Heart left ventricle (tissue), 13 donors: ENCODE measurements at regions not wholly inside any gene's neighbourhood (a gene's known extent, or its start where the extent isn't known, plus 50 kb on each side); places are given as distances from the start of the nearest gene placed in this dataset.

Experiments
- CTCF ChIP-seq, 12 donors: fragments of 200-600 bp; sonication (generic) in 4 of 12; IDR thresholded peaks; one replicate each; pipeline versions ENCODE4 v1.5.0 to v1.8.0; 2018 to 2022; ENCODE audit warnings: antibody characterized with exemption in 12 of 12, mild to moderate bottlenecking in 5 of 12
- POLR2A ChIP-seq, 2 donors: fragments of 450-650 bp; IDR thresholded peaks; one replicate each; pipeline ENCODE4 v1.6.1; 2017; ENCODE audit warnings: antibody characterized with exemption in 2 of 2, mild to moderate bottlenecking in 2 of 2, moderate library complexity in 2 of 2
- donor health status: ischemic (EF 13 %, LVEDD 7.1; RV severe dilation, severe dysfunction).
- donor health status: DM: no; HTN: yes; CAD: no.
- donor health status: DM: no; HTN: no; CAD: no.
- donor health status: ischemic (EF 25% LVEDD 6.9; RV normal size, moderate dysfunction).
- donor health status: ischemic (EF 25% LVEDD 5.7; RV mildly dilated, moderate dysfunction).
- donor health status: ischemic (EF 35%, LVEDD 5.7; RV mildly dilated, moderate dysfunction).
- donor health status: nonischemic (EF 11% LVEDD 7.7; RV severe dilation, severe dysfunction).
- donor health status: DM: yes; HTN: yes; CAD: no.
- donor health status: PGD.
- donor health status: ischemic (EF 29% LVEDD 5.4; RV normal size, mild dysfunction).
- donor health status: nonischemic (EF 23%, LVEDD 6.1; RV moderate dilation, normal function).

DNA sequence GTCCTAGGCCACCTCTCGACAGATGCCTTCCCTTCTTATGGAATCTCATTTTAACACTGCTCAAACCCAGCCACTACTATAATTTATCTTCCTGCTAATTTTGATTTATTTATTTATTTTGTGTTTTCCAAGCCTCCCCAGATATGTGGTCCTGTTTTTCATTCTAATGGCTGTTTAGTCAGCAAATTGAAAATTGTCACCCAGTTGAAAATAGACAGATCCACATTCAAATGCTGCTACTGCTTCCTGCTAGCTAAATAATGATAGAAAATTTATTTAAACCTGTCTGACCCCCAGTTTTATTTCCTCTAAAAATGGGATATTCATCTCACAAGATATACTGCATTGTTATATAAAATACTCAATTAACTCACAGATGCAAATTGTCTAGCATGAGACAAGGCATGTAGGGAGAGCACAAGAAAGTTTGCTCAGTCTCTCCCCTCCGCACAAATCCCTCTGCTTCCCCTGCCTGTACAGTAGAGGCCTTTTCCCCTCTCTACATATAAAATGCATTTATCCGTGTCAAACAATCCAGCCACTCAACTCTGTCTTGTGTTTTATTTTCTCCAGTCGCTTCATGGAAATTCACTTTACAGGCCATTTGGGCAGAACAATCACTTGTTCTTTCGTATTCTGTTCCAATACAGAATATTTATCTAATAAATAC is 389.9 kb downstream of the SOX11 start:
- TF ChIP-seq POLR2A (IDR thresholded peaks at IDR 0.05): no peak
- TF ChIP-seq CTCF (IDR thresholded peaks at IDR 0.05): no peak
